IMR-90 (cell line): ENCODE measurements at regions not wholly inside any gene's neighbourhood (a gene's known extent, or its start where the extent isn't known, plus 50 kb on each side); places are given as distances from the start of the nearest gene placed in this dataset.

Source experiments
- ATAC-seq: fragments of 200-7000 bp; cut with Tn5 transposase; 2 replicates; pipeline ENCODE4 v1.9.1; 2020; ENCODE audit warnings: low read depth, mild to moderate bottlenecking, moderate library complexity
- BruUV-seq: library from RNA; stranded (reverse); fragments of 400-500 nt; replicated peaks from 2 replicates; lab custom pipeline; 2021; lab: Mats Ljungman, UMichigan
- CTCF ChIA-PET: fragments of 300-600 bp; formaldehyde crosslinking; extraction: SDS; loops from one replicate; lab custom pipeline; 2021; ENCODE audit warnings: antibody characterized with exemption; lab: Yijun Ruan, JAX
- POLR2A ChIA-PET: fragments of 300-600 bp; sonication (Branson Sonifier 250); formaldehyde crosslinking; loops from one replicate; lab custom pipeline; 2022; ENCODE audit warnings: antibody characterized with exemption; ENCODE audit not compliant: unreplicated experiment; lab: Charles Lee
- DNase-seq: peaks from one replicate; pipeline ENCODE4 v3.0.0; 2013
- H2AFZ ChIP-seq: replicated peaks from 2 replicates; pipeline ENCODE3; 2013; ENCODE audit warnings: low read length, mild to moderate bottlenecking; ENCODE audit not compliant: poor library complexity
- H2AK5ac ChIP-seq: 2 replicates; pipeline ENCODE4 v1.6.1; 2013; ENCODE audit warnings: low read depth, low read length, inconsistent platforms
- H2AK9ac ChIP-seq: replicated peaks from 2 replicates; pipeline ENCODE3; 2013; ENCODE audit warnings: mild to moderate bottlenecking, low read depth, low read length, moderate library complexity; ENCODE audit not compliant: poor library complexity
- H2BK120ac ChIP-seq: 2 replicates; pipeline ENCODE4 v1.6.1; 2013; ENCODE audit warnings: low read depth, low read length, inconsistent platforms
- H2BK15ac ChIP-seq: 3 replicates; pipeline ENCODE4 v1.6.1; 2013; ENCODE audit warnings: low read depth, low read length, inconsistent platforms
- H2BK20ac ChIP-seq: 2 replicates; pipeline ENCODE4 v1.6.1; 2013; ENCODE audit warnings: low read depth, mild to moderate bottlenecking, inconsistent platforms, low read length, moderate library complexity
- H2BK5ac ChIP-seq: 2 replicates; pipeline ENCODE4 v1.6.1; 2013; ENCODE audit warnings: mild to moderate bottlenecking, low read depth, low read length, inconsistent platforms; ENCODE audit not compliant: poor library complexity, severe bottlenecking
- H3K14ac ChIP-seq: replicated peaks from 2 replicates; pipeline ENCODE4 v1.6.1; 2013; ENCODE audit warnings: low read depth, low read length, inconsistent platforms
- H3K18ac ChIP-seq: 2 replicates; pipeline ENCODE4 v1.6.1; 2013; ENCODE audit warnings: low read depth, low read length, control low read depth
- H3K23ac ChIP-seq: 2 replicates; pipeline ENCODE4 v1.6.1; 2013; ENCODE audit warnings: low read depth, low read length, inconsistent platforms
- H3K27ac ChIP-seq: 2 replicates; pipeline ENCODE4 v1.5.1; 2013; ENCODE audit warnings: mild to moderate bottlenecking, control low read depth, low read length; ENCODE audit not compliant: insufficient read depth
- H3K27me3 ChIP-seq: 2 replicates; pipeline ENCODE4 v1.6.1; 2013; ENCODE audit warnings: low read length; ENCODE audit not compliant: control insufficient read depth, insufficient read depth
- H3K36me3 ChIP-seq: 2 replicates; pipeline ENCODE4 v1.6.1; 2013; ENCODE audit warnings: low read length, mixed read lengths; ENCODE audit not compliant: control insufficient read depth, insufficient read depth
- H3K4ac ChIP-seq: 2 replicates; pipeline ENCODE4 v1.6.1; 2013; ENCODE audit warnings: low read depth, low read length, inconsistent platforms
- H3K4me1 ChIP-seq: 2 replicates; pipeline ENCODE4 v1.6.1; 2013; ENCODE audit warnings: low read length, mixed read lengths; ENCODE audit not compliant: control insufficient read depth, insufficient read depth
- H3K4me2 ChIP-seq: 2 replicates; pipeline ENCODE4 v1.6.1; 2013; ENCODE audit warnings: low read depth, mild to moderate bottlenecking, control low read depth, low read length, moderate library complexity
- H3K4me3 ChIP-seq: 2 replicates; pipeline ENCODE4 v1.5.1; 2013; ENCODE audit warnings: low read depth, mild to moderate bottlenecking, control low read depth, low read length, moderate library complexity; ENCODE audit not compliant: insufficient read depth
- H3K56ac ChIP-seq: 2 replicates; pipeline ENCODE4 v1.6.1; 2013; ENCODE audit warnings: low read length, inconsistent platforms; ENCODE audit not compliant: insufficient read depth; ENCODE audit errors: extremely low read depth
- H3K79me1 ChIP-seq, 2 experiments: 2 replicates each; pipeline ENCODE4 v1.6.1; 2013; ENCODE audit warnings: low read length in 2 of 2, inconsistent platforms in 1 of 2, low read depth in 1 of 2
- H3K9ac ChIP-seq: 2 replicates; pipeline ENCODE4 v1.6.1; 2013; ENCODE audit warnings: low read depth, low read length, control low read depth
- H3K9me1 ChIP-seq: 2 replicates; pipeline ENCODE4 v1.6.1; 2013; ENCODE audit warnings: low read length, inconsistent platforms; ENCODE audit not compliant: insufficient read depth
- H3K9me3 ChIP-seq: 2 replicates; pipeline ENCODE4 v1.6.1; 2013; ENCODE audit warnings: low read length; ENCODE audit not compliant: control insufficient read depth, insufficient read depth
- H4K20me1 ChIP-seq: 2 replicates; pipeline ENCODE4 v1.6.1; 2013; ENCODE audit warnings: low read length, inconsistent platforms; ENCODE audit not compliant: insufficient read depth
- H4K5ac ChIP-seq: 2 replicates; pipeline ENCODE4 v1.6.1; 2013; ENCODE audit warnings: mild to moderate bottlenecking, low read depth, low read length, control low read depth
- H4K8ac ChIP-seq, 2 experiments: 2 replicates each; pipeline ENCODE4 v1.6.1; 2013; ENCODE audit warnings: low read depth in 2 of 2, low read length in 2 of 2, control low read depth in 1 of 2, inconsistent platforms in 1 of 2
- H4K91ac ChIP-seq: 2 replicates; pipeline ENCODE4 v1.6.1; 2013; ENCODE audit warnings: low read depth, low read length, inconsistent platforms; ENCODE audit not compliant: insufficient read depth
- FOS ChIP-seq: fragments of 150-350 bp; IDR thresholded peaks from 2 replicates; pipeline ENCODE4 v1.6.1; 2016; ENCODE audit warnings: low read depth, low read length
- POLR2A ChIP-seq: IDR thresholded peaks from 2 replicates; pipeline ENCODE4 v1.6.1; 2012; ENCODE audit warnings: mild to moderate bottlenecking, low read depth, low read length
- dilution Hi-C: fragments of 300-500 bp; cut with HindIII; formaldehyde crosslinking; loops from one replicate; pipeline ENCODE4 v1.14.3; 2018; ENCODE audit warnings: low sequenced_read_pairs; ENCODE audit not compliant: unreplicated experiment
- in situ Hi-C: fragments of 300-500 bp; cut with MboI; formaldehyde crosslinking; loops from 3 replicates; pipeline ENCODE4 v1.14.3; 2019; ENCODE audit warnings: low sequenced_read_pairs, inconsistent platforms, mixed read lengths
- intact Hi-C: fragments of 100-400 bp; cut with micrococcal nuclease; formaldehyde crosslinking; loops from 2 replicates; pipeline ENCODE4 v1.10.0; 2022

DNA sequence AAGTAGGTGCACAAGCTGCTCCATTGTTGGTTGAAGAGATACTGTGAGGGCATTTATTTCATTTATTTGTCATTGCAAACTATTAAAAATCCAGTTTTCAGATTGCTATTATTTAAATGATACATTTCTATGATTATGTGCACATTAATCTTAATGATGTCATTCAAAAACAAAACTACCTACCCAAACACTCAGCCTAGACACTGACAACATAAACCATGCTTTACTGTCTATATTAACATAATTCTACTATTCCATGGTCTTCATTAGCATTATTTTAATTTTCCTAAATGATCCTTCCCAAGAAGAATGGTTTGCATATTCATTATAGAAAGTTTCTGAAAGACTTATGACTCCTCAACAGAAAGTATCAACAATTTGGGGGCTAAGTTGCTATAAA is 813.0 kb upstream of the SLITRK5 start:
- H2BK120ac ChIP-seq = no peak overlapping the region
- no peak overlapping the region for H3K18ac ChIP-seq
- H3K4me1 ChIP-seq = no peaks in the 10 kb centered on the region
- H3K9ac ChIP-seq = no peak overlapping the region
- no peaks in the 10 kb centered on the region for H3K36me3 ChIP-seq
- no peak overlapping the region for H3K4me2 ChIP-seq
- H2BK20ac ChIP-seq = no peak overlapping the region
- H2AK5ac ChIP-seq = no peak overlapping the region
- H4K20me1 ChIP-seq = no peaks in the 10 kb centered on the region
- no peak overlapping the region for H4K5ac ChIP-seq
- H3K79me1 ChIP-seq = no peaks in the 10 kb centered on the region
- H3K23ac ChIP-seq = no peak overlapping the region
- in situ Hi-C loops (no loop called here), intact Hi-C loops (no loop called here), dilution Hi-C loops (no loop called here)
- H3K14ac ChIP-seq = no peak overlapping the region
- ChIA-PET POLR2A (no interaction called here), CTCF (no interaction called here)
- no peak overlapping the region for H2BK15ac ChIP-seq
- no peaks in the 10 kb centered on the region for H3K9me3 ChIP-seq
- H3K56ac ChIP-seq = no peak overlapping the region
- H3K9me1 ChIP-seq = no peaks in the 10 kb centered on the region; the same call in 1 of the 2 replicates
- no peak overlapping the region for H4K91ac ChIP-seq
- TF ChIP-seq FOS (no peak), POLR2A (no peak)
- BruUV-seq = no TSS peak
- no peak overlapping the region for H2AK9ac ChIP-seq
- H2AFZ ChIP-seq = no peak overlapping the region
- DNase-seq = no peak
- no peaks in the 10 kb centered on the region for H3K27me3 ChIP-seq
- no peak overlapping the region for H3K27ac ChIP-seq
- no peak overlapping the region for H2BK5ac ChIP-seq
- H3K4me3 ChIP-seq = no peak overlapping the region
- no peak overlapping the region for H4K8ac ChIP-seq
- no peak overlapping the region for H3K4ac ChIP-seq
- ATAC-seq = no peak
